ENCODE measurements at regions not wholly inside any gene's neighbourhood (a gene's known extent, or its start where the extent isn't known, plus 50 kb on each side); places are given as distances from the start of the nearest gene placed in this dataset.

GRCh38 chr12:66055837-66056319, 74.7 kb downstream of the LLPH start:
- no peak for TF ChIP-seq CTCF (IDR thresholded peaks at IDR 0.05)
- Mint-ChIP-seq H3K4me1 (ENCODE audit: low read depth) (peaks cover 7% of the 10 kb centered on the region), H3K27ac (no peak overlapping the region), H3K36me3 (ENCODE audit: low read depth) (no peaks in the 10 kb centered on the region), H3K4me3 (no peak overlapping the region), H3K27me3 (ENCODE audit: insufficient read depth) (peaks cover 5% of the 10 kb centered on the region), H3K9me3 (no peaks in the 10 kb centered on the region)
- DNase-seq = no peak

GRCh38 chr12:66052988-66053615, 77.4 kb downstream of the LLPH start:
- no peak for DNase-seq
- H3K9me3 Mint-ChIP-seq = no peaks in the 10 kb centered on the region
- no peak overlapping the region for H3K4me3 Mint-ChIP-seq
- H3K4me1 Mint-ChIP-seq (ENCODE audit: low read depth) = peaks cover 13% of the 10 kb centered on the region
- no peak overlapping the region for H3K27ac Mint-ChIP-seq
- TF ChIP-seq CTCF (IDR thresholded peaks at IDR 0.05) = no peak
- peaks cover 5% of the 10 kb centered on the region for H3K27me3 Mint-ChIP-seq (ENCODE audit: insufficient read depth)
- H3K36me3 Mint-ChIP-seq (ENCODE audit: low read depth) = no peaks in the 10 kb centered on the region

GRCh38 chr12:66051361-66051760, 79.2 kb downstream of the LLPH start:
- H3K27ac Mint-ChIP-seq = no peak overlapping the region
- DNase-seq = no peak
- H3K27me3 Mint-ChIP-seq (ENCODE audit: insufficient read depth) = peaks cover 5% of the 10 kb centered on the region
- TF ChIP-seq CTCF (IDR thresholded peaks at IDR 0.05) = no peak
- H3K4me1 Mint-ChIP-seq (ENCODE audit: low read depth) = peaks cover 31% of the 10 kb centered on the region
- H3K9me3 Mint-ChIP-seq = no peaks in the 10 kb centered on the region
- H3K36me3 Mint-ChIP-seq (ENCODE audit: low read depth) = no peaks in the 10 kb centered on the region
- no peak overlapping the region for H3K4me3 Mint-ChIP-seq

- Mint-ChIP-seq H3K27ac (no peak overlapping the region), H3K27me3 (ENCODE audit: insufficient read depth) (peaks cover 3% of the 10 kb centered on the region; the same call in 1 of the 2 replicates), H3K36me3 (ENCODE audit: low read depth) (no peaks in the 10 kb centered on the region), H3K4me3 (no peak overlapping the region), H3K9me3 (no peaks in the 10 kb centered on the region), H3K4me1 (ENCODE audit: low read depth) (peaks cover 31% of the 10 kb centered on the region)
- DNase-seq = no peak
- no peak for TF ChIP-seq CTCF (IDR thresholded peaks at IDR 0.05)
Observed at GRCh38 chr12:66050610-66051009, 79.9 kb downstream of the LLPH start.

GRCh38 chr12:66050283-66050576, 80.3 kb downstream of the LLPH start:
- no peak for DNase-seq
- H3K9me3 Mint-ChIP-seq = no peaks in the 10 kb centered on the region
- no peak overlapping the region for H3K27ac Mint-ChIP-seq
- H3K4me3 Mint-ChIP-seq = no peak overlapping the region
- peaks cover 3% of the 10 kb centered on the region; the same call in 1 of the 2 replicates for H3K27me3 Mint-ChIP-seq (ENCODE audit: insufficient read depth)
- H3K36me3 Mint-ChIP-seq (ENCODE audit: low read depth) = no peaks in the 10 kb centered on the region
- TF ChIP-seq CTCF (IDR thresholded peaks at IDR 0.05) = no peak
- H3K4me1 Mint-ChIP-seq (ENCODE audit: low read depth) = peaks cover 31% of the 10 kb centered on the region
